Vagina (tissue), 2 donors: ENCODE measurements at regions not wholly inside any gene's neighbourhood (a gene's known extent, or its start where the extent isn't known, plus 50 kb on each side); places are given as distances from the start of the nearest gene placed in this dataset.

Source experiments
- CTCF ChIP-seq, 3 experiments: fragments of 450-650 bp in 2 of 3; fragments of 200-600 bp in 1 of 3; sonication (generic) in 1 of 3; IDR thresholded peaks; one replicate each; pipeline ENCODE4 v1.5.1; 2017 to 2019; ENCODE audit warnings: antibody characterized with exemption in 3 of 3, mild to moderate bottlenecking in 2 of 3, moderate library complexity in 2 of 3
- POLR2A ChIP-seq, 2 donors: fragments of 450-650 bp; IDR thresholded peaks; one replicate each; pipeline ENCODE4 v1.6.1; 2017; ENCODE audit warnings: antibody characterized with exemption in 2 of 2, mild to moderate bottlenecking in 2 of 2, moderate library complexity in 2 of 2

- TF ChIP-seq CTCF (IDR thresholded peaks at IDR 0.05) (no peak), POLR2A (IDR thresholded peaks at IDR 0.05) (no peak)
These were observed 126.6 kb downstream of the RDH14 start for GRCh38 chr2:18433872-18434271.
